A673 (cell line): ENCODE measurements at regions not wholly inside any gene's neighbourhood (a gene's known extent, or its start where the extent isn't known, plus 50 kb on each side); places are given as distances from the start of the nearest gene placed in this dataset.

Experiments
- BruUV-seq: library from RNA; stranded (reverse); fragments of 400-500 nt; replicated peaks from 2 replicates; lab custom pipeline; 2021; lab: Mats Ljungman, UMichigan
- CTCF ChIA-PET: fragments of 300-600 bp; sonication (Branson Sonifier 250); formaldehyde crosslinking; loops from one replicate; lab custom pipeline; 2022; ENCODE audit warnings: antibody characterized with exemption; lab: Charles Lee
- POLR2A ChIA-PET: fragments of 300-600 bp; sonication (Branson Sonifier 250); formaldehyde crosslinking; loops from one replicate; lab custom pipeline; 2022; ENCODE audit warnings: antibody characterized with exemption; ENCODE audit not compliant: low non-redundant PET; lab: Charles Lee
- DNase-seq: peaks from one replicate; pipeline ENCODE4 v3.0.0-alpha.2; 2015; ENCODE audit warnings: low spot score
- H3K27ac ChIP-seq: fragments of 200-600 bp; sonication (generic); 2 replicates; pipeline ENCODE4 v1.5.1; 2016; ENCODE audit warnings: mixed run types, low read depth, mild to moderate bottlenecking, mixed read lengths, antibody characterized with exemption, low read length; ENCODE audit not compliant: poor library complexity, severe bottlenecking
- H3K27me3 ChIP-seq: fragments of 200-600 bp; sonication (generic); replicated peaks from 2 replicates; pipeline ENCODE4 v1.6.1; 2017; ENCODE audit warnings: mixed run types, low read depth, mild to moderate bottlenecking, mixed read lengths, antibody characterized with exemption, low read length; ENCODE audit not compliant: insufficient read depth, poor library complexity
- H3K36me3 ChIP-seq: fragments of 200-600 bp; sonication (generic); 2 replicates; pipeline ENCODE4 v1.6.1; 2016; ENCODE audit warnings: mixed run types, mild to moderate bottlenecking, mixed read lengths, antibody characterized with exemption, low read length; ENCODE audit not compliant: insufficient read depth, poor library complexity, severe bottlenecking
- H3K4me1 ChIP-seq: fragments of 200-600 bp; sonication (generic); 2 replicates; pipeline ENCODE4 v1.6.1; 2017; ENCODE audit warnings: mixed run types, mild to moderate bottlenecking, mixed read lengths, antibody characterized with exemption, low read length; ENCODE audit not compliant: insufficient read depth, poor library complexity, severe bottlenecking
- H3K4me3 ChIP-seq: fragments of 200-600 bp; sonication (generic); 2 replicates; pipeline ENCODE4 v1.5.1; 2016; ENCODE audit warnings: low read depth, mixed run types, mild to moderate bottlenecking, mixed read lengths, low read length; ENCODE audit not compliant: poor library complexity, severe bottlenecking
- H3K9me3 ChIP-seq: fragments of 200-600 bp; sonication (generic); 2 replicates; pipeline ENCODE4 v1.6.1; 2016; ENCODE audit warnings: mixed run types, low read depth, mild to moderate bottlenecking, mixed read lengths, antibody characterized with exemption, low read length; ENCODE audit not compliant: poor library complexity, severe bottlenecking
- CTCF ChIP-seq: fragments of 300-800, 200-600 bp; sonication (generic); conservative IDR thresholded peaks from 2 replicates; pipeline ENCODE4 v1.5.1; 2017; ENCODE audit warnings: low read depth, mild to moderate bottlenecking, antibody characterized with exemption, low read length, moderate library complexity, mixed read lengths
- EZH2 ChIP-seq: fragments of 200-600 bp; sonication (generic); IDR thresholded peaks from 2 replicates; pipeline ENCODE4 v1.6.1; 2017; ENCODE audit warnings: borderline replicate concordance, low read depth, mild to moderate bottlenecking, mixed read lengths, antibody characterized with exemption, low read length; ENCODE audit not compliant: poor library complexity, severe bottlenecking
- intact Hi-C: fragments of 100-400 bp; cut with micrococcal nuclease; formaldehyde crosslinking; loops from one replicate; pipeline ENCODE4 v1.10.0; 2022; ENCODE audit not compliant: unreplicated experiment

DNA sequence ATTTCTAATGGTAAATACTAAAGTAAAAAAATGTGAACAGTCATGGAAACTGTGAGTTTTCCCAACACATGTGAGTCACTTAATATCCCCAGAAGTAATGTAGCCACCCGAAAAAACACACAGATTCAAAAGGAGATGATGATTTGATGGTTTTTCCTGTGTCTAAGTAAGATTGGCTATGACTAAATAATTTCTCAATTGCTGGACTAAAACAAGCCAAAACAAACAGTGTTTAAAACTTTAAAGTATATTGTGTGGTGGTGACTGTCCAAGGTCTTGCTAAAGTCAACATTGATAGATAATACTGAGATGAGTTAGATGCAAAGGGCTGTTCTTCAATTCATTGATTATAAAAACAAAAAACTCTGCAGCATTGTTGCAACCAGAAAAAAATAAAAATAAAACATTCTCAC, 89.6 kb upstream of the SOX5 start:
- CTCF ChIA-PET: no interaction called here

DNA sequence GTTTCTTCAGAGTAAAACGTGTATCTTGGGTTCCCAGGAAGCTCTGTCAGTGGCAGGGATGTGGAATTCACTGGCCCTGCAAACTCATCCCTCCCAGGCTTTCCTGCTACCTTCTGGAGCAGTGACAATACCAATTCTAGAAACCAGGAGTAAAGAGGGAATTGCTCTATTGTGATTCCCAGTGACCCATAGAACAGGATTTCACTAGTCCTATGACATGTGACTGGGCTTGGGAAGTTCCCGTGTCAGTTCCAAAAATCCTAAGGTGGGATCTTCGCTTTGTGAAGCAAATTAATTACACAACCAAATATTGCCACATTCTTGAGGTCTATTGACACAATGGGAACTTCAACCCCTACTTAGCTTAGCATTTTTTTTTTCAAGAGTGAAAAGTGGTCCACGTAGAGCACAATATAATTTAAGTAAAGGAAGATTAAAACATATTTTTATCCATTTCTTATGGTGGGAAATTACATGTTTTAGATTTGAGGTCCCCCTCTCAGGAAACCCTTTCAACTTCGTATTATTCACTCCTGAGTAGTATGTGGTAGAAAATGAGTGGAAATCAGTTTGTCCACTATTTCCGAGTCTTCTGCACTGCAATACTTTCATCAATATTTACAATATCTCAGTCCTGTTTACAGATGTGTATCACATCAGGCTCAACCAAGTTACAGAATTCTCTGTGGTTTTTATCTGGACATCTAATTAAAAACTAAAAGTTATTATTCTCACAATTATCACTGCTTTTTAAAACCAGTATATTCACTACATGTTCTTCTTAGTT, 88.9 kb upstream of the SOX5 start:
- CTCF ChIA-PET: no interaction called here
- H3K27ac ChIP-seq: no peak overlapping the region
- no peaks in the 10 kb centered on the region for H3K27me3 ChIP-seq
- TF ChIP-seq CTCF (no peak), EZH2 (no peak)
- no peaks in the 10 kb centered on the region for H3K36me3 ChIP-seq
- POLR2A ChIA-PET: interaction anchor here (0.5 kb wide), 1 partner anchor 8 kb away, joined by 19 read pairs; no protein-coding TSS in a partner anchor
- no TSS peak for BruUV-seq
- DNase-seq: no peak
- H3K4me3 ChIP-seq: no peak overlapping the region
- no peaks in the 10 kb centered on the region for H3K9me3 ChIP-seq
- intact Hi-C loops: no loop called here
- peaks cover 42% of the 10 kb centered on the region for H3K4me1 ChIP-seq

More for the DNA sequence above, 89.6 kb upstream of the SOX5 start:
- POLR2A ChIA-PET: no interaction called here
- Histone ChIP-seq H3K9me3 (no peaks in the 10 kb centered on the region), H3K27ac (no peak overlapping the region), H3K27me3 (no peaks in the 10 kb centered on the region), H3K36me3 (no peaks in the 10 kb centered on the region), H3K4me1 (peaks cover 35% of the 10 kb centered on the region), H3K4me3 (no peak overlapping the region)
- TF ChIP-seq EZH2 (no peak), CTCF (no peak)
- intact Hi-C loops: no loop called here
- no TSS peak for BruUV-seq
- no peak for DNase-seq

DNA sequence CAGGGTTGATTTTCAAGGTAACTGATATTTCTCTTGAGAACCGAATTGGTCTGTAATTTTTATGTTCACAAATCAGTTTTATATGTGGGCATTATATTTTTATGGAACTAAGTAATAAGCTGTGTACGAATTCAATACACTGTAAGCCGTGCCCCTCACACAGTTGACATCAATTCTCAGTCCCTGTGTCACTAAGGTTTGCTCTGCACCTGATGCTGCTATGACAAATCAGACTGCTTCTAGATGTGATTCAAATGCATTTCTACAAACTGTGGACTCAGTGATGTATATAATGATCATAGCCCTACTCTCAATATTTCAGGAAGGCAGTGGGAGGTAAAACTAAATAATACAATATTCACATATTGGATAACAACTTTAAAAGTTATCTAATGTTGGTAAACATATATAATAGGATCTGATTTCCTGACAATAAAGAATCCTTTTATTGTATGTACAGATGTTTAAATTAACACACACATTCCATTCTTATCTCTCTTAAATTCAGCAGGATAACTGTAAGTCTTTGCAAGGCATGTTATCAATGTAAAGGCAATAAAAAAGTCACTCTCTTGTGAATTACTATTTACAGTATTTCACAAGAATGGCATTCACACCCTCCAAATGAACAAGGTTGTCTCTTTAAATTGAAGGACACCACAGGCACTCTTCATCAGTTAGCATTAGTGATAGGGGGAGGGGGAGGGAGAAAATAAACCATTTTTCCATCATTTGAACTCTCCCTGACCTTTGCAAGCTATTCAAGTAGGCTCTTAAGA, 87.2 kb upstream of the SOX5 start:
- CTCF ChIA-PET: no interaction called here
- BruUV-seq: no TSS peak

More for the DNA sequence above, 87.2 kb upstream of the SOX5 start:
- H3K36me3 ChIP-seq: no peaks in the 10 kb centered on the region
- H3K27ac ChIP-seq: no peak overlapping the region
- intact Hi-C loops: no loop called here
- POLR2A ChIA-PET: no interaction called here
- no peak overlapping the region for H3K4me3 ChIP-seq
- DNase-seq: no peak
- no peaks in the 10 kb centered on the region for H3K27me3 ChIP-seq
- H3K9me3 ChIP-seq: no peaks in the 10 kb centered on the region
- H3K4me1 ChIP-seq: peaks cover 46% of the 10 kb centered on the region
- no peak for TF ChIP-seq EZH2
- TF ChIP-seq CTCF: no peak
